GM12874 (cell line): ENCODE measurements at regions not wholly inside any gene's neighbourhood (a gene's known extent, or its start where the extent isn't known, plus 50 kb on each side); places are given as distances from the start of the nearest gene placed in this dataset.

Experiments
- TF ChIP-seq, protein P1 (sequence below): IDR thresholded peaks from 2 replicates; pipeline ENCODE4 v1.5.1; 2011; ENCODE audit warnings: low read depth, mild to moderate bottlenecking, control low read depth, low read length, moderate library complexity; ENCODE audit not compliant: insufficient read depth

DNA sequence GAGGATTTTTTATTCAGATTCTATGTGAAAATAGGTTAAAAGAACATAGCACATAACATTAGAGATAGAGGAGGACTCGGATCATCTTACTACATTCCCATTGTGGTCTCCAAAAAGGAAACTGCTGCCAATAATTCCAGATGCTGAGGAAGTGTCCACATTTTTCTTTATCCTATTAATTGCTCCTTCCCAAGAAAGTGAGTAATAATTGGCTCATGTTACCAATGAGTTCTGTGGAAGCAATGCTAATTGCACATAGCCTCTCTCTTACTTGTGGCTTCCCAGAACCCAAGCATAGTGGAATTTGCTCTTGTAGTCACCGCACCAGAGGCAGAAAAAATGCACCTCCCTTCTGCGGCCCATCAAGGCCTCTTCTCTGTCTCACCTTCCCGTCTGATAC, 208.4 kb downstream of the PLOD2 start:
- TF ChIP-seq, protein P1, sequence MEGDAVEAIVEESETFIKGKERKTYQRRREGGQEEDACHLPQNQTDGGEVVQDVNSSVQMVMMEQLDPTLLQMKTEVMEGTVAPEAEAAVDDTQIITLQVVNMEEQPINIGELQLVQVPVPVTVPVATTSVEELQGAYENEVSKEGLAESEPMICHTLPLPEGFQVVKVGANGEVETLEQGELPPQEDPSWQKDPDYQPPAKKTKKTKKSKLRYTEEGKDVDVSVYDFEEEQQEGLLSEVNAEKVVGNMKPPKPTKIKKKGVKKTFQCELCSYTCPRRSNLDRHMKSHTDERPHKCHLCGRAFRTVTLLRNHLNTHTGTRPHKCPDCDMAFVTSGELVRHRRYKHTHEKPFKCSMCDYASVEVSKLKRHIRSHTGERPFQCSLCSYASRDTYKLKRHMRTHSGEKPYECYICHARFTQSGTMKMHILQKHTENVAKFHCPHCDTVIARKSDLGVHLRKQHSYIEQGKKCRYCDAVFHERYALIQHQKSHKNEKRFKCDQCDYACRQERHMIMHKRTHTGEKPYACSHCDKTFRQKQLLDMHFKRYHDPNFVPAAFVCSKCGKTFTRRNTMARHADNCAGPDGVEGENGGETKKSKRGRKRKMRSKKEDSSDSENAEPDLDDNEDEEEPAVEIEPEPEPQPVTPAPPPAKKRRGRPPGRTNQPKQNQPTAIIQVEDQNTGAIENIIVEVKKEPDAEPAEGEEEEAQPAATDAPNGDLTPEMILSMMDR: no peak

DNA sequence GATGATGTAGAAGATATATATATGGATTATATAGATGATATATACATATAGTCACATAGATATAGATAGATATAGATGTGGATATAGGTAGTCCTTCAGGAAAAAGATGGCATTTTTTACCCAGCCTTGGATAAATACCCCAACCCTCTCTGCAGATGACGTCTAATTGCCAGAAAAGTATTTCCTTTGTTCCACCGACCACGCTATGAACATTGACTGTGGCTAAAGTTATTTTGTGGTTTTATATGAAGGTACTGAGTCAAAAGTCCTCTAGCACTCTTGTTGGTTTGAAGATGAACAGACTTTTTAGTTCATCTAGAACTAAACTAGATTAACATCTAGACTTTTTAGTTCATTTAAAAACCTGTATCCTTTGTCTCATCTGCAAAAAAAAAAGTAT, 207.7 kb downstream of the PLOD2 start:
- TF ChIP-seq, protein P1: no peak

DNA sequence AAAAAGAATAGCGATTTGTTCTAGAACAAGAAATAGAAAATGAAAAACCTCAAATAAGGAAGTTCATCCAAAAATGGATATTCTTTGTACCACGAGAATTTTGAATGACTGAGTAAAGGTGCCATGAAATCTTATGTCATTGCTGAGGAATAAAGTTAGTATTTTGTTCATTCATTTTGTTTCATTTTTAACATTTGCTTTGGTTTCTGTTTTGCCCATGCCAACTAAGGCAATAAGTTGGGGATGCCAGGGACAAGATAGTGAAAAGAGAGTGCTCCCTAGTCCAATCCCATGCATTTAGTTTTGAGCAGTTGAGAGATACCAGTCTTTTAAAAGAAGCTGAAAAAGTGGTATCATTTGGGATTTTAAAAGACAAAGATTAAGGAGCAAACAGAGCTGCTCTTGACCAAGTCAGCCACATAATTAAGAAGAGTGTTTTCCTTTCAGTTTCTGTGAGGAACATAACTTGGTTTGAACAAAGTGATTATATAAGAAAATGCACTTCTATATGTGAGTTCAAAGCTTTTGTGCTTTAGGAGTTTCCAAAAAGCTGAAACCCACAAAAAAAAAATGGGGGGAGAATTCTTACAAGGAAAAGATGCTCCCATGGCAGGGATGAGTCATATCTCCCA, 201.4 kb downstream of the PLOD2 start:
- TF ChIP-seq, protein P1: no peak

DNA sequence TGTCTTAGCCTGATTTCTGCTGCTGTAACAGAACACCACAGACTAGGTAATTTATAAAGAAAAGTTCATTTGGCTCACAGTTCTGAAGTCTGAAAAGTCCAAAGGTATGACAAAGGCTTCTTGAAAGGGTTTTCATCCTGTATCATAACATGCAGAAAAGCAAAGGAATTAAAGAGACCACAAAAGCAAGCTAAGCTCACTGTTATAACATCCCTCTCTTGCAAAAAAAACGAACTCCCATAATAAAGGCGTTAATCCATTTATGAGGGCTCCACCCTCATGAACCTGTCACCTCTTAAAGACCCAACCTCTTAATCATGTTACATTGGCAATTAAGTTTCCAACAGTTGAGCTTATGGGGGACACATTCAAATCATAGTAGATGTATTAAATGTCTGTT, 197.9 kb downstream of the PLOD2 start:
- TF ChIP-seq, protein P1: no peak

DNA sequence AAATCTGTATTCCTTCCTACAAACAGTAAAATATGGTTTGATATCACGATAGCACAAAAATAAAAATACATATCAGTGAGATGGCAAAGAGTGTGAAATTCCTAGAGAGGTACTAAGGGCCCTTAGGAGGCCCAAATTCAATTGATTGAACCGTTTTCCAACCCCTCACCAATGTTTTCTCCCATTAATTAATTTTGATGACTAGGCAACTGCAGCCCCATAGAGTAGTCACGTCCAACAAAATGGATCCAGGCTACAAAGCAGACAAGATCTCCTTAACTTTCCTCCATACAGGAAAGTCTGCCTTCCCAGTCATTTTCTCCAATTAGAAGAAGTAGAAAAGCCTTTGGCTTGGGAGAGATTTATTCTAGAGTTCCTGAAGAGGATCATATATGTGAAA, 193.9 kb downstream of the PLOD2 start:
- TF ChIP-seq, protein P1: no peak

DNA sequence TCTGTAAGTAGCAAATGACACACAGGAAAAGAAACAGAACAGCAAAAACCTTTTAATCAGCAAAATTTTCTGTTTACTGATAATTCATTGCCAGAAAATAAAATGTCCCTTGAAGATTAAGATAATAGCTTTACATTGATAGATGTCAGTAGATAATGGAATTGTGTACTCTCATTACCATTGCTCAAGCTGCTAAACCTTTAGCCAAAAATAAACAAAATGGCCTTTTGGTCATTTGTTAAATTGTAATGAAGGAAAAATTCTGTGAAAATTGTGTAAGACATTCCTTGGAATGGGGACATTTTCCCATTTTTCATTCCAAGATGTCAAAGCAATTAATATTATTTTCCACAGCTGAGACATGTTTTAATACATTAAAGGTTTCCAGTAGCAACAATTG, 189.8 kb downstream of the PLOD2 start:
- TF ChIP-seq, protein P1: no peak

DNA sequence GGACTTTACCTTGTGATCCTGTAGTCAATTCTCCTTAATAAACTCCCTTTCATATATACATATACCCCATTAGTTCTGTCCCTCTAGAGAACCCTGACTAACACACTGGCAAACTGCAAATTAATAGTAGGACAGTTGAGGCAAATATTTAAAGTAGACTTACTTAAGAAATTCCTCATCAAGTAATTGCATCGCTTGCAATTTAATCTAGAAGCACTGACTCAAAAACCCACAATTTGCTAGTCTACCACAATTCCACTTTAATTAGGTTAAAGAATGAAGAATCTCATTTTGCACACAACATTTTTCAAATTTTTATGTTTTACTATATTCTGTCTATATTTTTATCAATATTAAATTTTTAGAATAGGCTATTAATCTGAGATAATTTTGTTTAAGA, 188.1 kb downstream of the PLOD2 start:
- TF ChIP-seq, protein P1: no peak
